DMS153 treated with DMSO at 0.1 percent for 48 hours (cell line): ENCODE measurements at regions not wholly inside any gene's neighbourhood (a gene's known extent, or its start where the extent isn't known, plus 50 kb on each side); places are given as distances from the start of the nearest gene placed in this dataset.
"Not testable (repeated sequence)": the region's sequence is repeated elsewhere in the genome, so short reads cannot be mapped to it uniquely, and the experiment has no call there.

Source experiments
- DNase-seq: peaks from one replicate; lab custom pipeline; 2025; ENCODE audit not compliant: unreplicated experiment; lab: John Stamatoyannopoulos, UW

DNA sequence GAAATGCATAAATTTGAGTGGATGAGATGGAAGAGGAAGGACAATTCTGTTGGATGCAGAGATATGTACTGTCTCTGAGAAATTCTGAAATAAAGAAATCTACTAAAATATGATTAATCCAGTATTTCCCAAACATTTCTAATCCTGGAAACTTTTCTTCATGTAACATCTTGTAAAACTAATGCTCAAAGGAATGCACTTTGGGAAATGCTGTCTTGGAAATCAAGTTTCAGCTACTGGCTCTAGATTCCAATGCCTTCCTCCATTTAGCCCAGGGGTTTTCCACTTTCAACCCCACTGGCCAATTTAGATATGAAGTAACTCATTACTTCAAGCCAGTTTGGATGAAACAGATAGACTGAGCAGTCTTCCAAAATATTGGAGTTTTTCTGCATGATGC, 355.1 kb downstream of the TXNL1 start:
- no peak for DNase-seq

DNA sequence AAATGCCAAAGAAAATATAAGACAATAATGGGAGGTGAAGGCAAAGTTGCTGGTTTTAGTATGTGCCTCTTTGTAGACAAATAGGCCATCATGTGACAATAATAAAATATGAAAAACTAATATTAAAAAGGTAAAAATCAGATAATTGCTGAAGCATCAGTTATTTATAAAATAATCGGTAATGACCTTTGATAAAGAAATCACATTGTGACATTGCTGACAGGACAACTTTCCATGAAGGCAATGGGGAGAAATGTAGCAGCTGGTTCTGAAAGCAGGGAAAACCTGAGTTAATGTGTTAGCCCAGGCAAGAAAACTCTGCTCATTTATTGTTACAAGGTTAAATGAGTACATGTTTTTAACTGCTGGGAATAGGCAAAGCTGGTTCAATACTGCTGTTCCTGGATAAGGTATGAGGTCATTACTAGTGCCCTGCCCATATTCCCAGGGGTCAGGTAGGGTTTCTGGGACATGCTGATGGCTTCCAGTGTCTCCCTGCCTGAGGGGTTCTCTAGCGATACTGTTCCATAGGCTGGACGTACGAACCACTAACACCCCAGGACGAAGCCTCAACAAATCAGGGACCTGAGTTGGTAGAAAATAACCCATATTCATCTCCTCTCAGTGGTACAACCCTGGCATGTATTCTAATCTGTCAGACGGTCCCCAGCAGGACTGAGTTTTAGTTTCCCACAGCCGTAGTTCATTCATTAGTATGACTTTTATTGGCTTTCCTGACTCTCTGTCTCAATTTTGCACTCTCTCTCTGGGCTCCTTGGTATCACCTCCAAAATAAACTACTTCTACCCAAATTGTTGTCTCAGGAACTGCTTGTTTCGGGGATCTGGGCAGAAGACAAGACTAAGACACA, 355.9 kb downstream of the TXNL1 start:
- DNase-seq = no peak

DNA sequence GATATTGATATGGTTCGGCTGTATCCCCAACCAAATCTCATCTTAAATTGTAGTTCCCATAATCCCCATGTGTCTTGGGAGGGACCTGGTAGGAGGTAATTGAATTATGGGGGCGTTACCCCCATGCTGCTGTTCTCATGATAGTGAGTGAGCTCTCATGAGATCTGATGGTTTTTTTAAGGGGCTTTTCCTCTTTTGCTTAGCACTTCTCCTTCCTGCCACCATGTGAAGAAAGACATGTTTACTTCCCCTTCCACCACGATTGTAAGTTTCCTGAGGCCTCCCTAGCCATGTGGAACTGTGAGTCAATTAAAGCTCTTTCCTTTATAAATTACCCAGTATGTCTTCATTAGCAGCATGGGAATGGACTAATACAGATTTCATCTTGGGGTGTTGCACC, 358.6 kb downstream of the TXNL1 start:
- DNase-seq = not testable (repeated sequence)

DNA sequence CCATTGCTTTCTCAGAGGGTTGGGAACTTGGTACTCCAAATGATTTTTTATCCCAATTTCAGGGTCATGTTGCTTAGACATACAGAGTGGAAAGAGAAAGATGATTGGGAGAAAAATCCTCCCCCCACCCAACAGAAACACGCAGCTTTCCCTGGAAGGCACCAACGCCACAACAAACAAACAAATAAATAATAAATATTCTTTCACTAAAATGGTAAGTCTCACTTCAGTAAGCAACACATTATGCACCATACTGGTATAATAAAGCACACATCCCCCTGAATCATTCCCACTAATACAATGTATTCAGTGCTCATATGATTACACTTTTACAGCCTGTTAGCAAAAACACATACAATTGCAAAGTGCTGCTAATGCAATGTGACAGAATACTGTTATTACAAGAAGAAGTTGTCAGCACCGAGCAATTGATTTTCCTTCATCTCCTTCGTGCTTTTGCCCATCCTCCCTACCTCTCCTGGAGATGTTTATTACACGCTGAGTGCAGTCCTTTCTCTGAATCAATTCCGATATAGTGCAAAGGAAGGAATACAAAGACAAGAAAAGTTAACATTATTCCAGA, 359.9 kb downstream of the TXNL1 start:
- no peak for DNase-seq

DNA sequence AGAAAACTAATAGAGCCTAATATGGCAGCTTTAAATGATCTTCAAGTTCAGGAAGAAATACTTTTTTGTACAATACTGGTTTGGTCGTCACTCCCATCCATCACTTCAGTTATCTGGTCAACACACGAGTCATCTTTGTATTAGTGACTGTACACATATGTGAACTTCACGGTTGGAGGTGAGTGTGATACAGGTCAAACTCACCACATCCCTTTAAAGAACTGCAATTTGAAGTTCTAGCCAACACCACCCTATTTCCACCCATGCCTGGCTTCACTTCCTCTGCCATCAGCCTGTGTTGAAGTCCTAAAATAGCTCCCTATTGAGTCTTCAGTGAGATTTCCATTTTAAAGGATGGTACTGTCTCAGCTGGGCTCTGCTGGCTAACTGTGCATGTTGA, 361.9 kb downstream of the TXNL1 start:
- no peak for DNase-seq

DNA sequence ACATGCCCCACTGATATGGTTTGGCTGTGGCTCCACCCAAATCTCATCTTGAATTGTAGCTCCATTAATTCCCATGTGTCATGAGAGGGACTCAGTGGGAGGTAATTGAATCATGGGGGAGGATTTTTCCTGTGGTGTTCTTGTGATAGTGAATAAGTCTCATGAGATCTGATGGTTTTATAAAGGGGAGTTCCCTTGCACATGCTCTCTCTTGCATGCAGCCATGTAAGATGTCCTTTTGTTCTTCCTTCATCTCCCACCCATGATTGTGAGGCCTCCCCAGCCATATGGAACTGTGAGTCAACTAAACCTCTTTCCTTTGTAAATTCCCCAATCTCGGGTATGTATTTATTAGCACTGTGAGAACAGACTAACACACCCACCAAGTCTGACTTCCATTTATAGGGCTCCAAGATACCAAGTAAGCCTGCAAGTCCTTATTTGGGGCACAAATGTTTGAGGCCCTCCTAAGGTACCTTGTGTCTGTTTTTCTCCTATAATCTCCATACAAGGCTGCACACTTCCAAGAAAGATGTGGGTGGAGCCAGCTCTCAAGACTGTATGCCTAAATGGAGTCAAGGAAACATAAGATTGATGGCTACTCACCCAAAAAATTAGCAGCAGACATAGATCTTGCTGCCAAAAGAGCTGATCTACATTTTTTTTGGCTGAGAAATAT, 364.7 kb downstream of the TXNL1 start:
- no peak for DNase-seq

DNA sequence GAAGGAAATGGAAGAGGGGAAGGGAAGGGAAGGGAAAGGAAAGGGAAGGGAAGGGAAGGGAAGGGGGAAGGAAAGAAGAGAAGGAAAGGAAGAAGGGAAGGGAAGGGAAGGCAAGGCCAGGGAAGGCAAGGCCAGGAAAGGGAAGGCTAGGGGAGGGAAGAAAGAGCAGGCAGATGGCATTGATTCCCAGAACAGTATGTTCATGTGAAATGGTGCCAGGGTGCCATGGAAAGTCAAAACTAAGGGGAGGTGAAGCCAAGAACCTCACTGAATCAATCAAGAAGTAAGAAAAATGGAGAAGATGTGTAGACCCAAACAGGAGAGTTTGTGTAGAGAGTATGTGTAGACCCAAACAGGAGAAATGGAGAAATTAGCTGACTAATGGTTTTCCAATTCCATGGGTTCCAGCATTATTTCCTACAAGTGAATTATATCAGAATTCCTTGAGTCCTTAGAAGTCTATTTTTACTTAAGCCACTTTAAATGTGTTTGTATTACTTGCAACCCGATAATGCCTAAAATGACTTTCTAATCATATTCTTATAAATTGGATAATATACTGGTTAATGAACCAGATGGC, 367.6 kb downstream of the TXNL1 start:
- DNase-seq = no peak

DNA sequence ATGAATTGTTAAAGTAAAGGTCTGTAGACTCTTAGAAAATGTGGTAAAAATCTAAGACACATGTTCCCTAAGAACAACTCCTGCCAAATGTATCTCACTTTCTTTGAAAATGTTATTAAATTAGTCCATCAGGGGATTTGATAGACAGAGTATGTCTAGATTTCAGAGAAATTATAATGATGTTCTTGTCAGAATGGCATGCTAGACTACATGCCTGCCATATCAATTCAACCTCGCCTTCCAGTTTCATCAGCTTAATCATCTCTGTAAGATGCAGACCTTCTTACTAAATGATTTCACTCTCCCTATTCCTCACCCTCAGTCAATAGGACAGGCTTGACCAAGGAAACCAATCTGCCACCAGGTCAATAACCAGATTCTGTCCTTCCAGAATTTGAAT, 368.4 kb downstream of the TXNL1 start:
- DNase-seq = no peak

DNA sequence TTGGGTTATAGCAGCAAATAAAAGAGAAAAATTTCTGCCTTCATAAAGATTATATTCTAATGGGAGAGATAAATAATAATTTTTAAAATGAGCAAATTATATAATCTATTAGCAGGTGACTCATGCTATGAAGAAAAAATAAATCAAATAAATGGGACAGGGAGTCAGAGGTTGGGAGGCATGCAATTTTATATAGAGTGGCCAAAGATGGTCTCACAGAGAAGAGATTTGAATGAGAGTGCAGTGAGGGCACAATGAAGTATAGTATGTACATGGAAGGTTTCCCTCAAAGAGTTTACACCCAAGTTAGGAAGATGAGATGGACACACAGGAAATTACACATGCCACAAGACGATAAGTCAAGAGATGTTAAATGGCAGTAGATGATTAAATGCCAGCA, 369.4 kb downstream of the TXNL1 start:
- no peak for DNase-seq

DNA sequence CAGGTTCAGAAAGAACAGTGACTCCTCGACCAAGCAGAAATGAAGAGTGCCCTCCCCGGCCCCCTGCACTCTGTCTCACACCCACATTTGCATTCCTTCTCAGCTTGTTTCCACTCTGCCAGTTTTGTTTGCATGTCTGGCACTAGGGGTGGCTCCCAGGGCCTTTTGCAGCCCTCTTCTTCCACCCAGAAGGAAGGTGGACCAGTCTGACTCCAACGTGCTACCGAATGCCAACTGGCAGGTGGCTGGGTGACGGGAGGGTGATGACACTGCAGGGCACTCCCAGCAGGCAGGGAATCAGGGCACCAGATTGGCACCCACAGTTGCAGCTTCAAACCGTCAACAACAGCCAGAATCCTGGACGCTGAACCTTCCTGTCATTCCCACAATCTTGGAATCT, 371.1 kb downstream of the TXNL1 start:
- no peak for DNase-seq

DNA sequence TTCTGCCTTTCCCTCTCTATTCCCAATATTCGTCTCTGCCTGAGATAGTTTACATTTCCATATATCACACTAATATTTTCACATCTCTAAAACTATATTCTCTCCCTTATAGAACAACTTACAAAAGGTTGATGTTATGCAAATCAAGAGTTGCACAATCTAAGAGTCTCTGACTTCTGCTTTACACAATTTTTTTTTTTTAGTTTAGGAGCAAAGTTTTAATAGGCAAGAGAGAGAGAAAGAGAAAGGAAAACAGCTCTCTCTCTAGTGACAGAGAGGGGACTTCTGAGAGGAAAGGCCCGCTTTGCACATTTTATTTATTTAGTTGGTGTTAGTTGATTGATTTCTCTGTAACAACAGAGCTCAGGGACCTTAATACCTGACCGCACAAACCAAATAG, 380.2 kb downstream of the TXNL1 start:
- no peak for DNase-seq

DNA sequence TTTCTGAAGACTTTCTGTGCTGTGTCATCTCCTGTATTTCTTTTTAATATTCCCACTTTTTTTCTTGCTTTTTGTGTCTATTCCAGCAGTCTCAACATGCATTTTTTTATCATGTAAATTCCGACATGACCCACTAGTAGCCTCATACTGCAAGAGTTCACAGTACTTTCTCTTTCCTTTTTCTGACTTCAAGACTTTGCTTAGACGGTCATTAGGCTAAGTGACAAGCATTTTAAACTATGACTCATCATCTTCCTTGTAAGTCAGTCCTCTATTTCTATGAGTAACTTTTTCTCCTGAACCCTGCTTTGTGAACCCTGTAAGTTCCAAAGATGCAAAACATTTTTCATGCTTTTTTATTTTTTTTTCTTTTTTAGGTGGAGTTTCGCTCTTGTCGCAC, 381.2 kb downstream of the TXNL1 start:
- no peak for DNase-seq

DNA sequence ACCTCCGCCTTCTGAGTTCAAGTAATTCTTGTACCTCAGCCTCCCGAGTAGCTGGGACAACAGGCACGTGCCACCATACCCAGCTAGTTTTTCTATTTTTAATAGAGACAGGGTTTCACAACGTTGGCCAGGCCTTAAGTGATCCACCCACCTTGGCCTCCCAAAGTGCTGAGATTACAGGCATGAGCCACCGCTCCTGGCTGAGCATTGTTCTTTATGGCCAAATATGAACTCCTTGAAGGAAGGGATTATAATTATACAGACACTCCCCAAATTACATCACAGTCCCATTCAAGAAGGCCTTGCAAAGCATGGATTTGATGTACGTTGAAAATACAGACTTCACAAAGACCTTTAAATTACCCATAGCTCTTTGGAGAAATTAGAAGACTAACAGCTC, 381.7 kb downstream of the TXNL1 start:
- DNase-seq = no peak

DNA sequence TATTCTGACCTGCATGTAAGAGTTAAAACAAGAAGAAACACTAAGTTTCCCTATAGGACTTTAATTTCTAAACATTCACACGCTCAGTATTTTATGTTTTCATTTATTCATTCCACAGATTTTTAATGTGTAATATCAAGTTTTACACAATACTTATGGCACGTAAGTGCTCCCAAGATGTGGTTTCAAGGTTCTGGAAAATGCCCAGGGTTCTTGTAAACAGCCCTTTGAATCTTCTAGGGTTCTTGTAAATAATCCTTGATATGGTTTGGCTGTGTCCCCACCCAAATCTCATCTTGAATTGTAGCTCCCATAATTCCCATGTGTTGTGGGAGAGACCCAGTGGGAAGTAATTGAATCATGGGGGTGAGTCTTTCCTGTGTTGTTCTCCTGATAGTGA, 383.0 kb downstream of the TXNL1 start:
- DNase-seq = no peak

DNA sequence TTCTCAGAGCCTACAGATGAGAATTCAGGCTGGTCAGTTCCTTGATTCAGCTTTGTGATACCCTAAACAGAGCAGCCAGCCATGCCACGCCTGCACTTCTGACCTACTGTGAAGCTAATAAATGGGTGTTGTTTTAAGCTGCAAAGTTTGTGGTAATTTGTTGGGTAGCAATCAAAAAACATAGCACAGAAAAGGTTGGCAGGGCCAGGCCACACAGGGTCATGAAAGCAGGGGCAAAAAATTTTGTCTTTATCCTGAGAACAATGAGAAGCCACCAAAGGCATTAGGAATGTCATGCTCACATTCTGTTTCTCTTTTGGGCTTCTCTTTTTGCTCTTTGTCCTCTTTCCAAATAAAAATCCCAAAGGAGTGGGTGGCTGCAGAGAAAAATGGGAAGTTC, 385.9 kb downstream of the TXNL1 start:
- no peak for DNase-seq

DNA sequence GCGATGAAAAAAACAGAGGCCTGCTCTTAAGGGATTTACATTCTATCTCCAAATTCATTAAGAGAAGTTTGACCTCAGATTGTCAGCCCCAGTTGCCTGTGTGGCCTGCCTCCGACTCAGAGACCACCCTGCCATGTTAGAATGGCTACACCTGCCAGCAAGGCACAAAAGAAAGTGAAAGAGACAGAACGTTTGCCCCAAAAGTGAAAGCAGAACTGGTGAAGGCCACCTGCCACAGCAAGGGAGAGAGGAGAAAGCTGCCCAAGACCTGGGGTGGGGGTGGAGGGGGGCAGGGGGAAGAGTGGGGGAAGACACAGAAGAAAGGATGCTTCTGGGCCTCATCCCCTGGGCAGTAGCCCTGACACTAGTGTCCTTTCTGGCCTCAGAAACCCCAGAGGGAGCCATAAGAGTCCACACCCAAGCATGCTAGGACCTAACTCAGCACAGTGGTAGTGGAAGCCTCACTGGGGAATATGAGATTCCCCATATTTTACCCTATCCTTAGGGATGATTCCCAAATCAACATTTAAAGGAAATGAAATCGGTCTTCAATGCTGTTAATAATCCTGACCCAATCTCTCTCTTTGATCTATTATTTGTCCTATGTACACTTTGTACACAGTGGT, 389.7 kb downstream of the TXNL1 start:
- DNase-seq = no peak

DNA sequence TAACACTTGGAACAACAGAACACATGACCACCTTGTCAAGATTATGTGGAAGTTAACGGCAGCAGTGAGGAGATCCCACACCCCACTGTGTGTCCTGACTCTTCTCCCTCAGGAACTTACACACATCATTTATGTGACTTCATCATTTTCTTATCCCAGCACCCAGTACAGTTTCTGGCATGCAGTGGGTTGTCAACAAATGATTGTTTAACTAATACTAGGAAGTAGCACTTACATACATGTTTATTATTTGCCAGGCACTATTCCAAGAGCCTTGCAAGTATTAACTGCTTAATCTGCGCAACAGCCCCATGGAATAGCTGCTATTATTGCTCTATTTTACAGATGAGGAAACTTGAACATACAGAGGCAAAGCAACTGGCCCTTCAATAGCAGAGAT, 391.5 kb downstream of the TXNL1 start:
- DNase-seq = no peak

DNA sequence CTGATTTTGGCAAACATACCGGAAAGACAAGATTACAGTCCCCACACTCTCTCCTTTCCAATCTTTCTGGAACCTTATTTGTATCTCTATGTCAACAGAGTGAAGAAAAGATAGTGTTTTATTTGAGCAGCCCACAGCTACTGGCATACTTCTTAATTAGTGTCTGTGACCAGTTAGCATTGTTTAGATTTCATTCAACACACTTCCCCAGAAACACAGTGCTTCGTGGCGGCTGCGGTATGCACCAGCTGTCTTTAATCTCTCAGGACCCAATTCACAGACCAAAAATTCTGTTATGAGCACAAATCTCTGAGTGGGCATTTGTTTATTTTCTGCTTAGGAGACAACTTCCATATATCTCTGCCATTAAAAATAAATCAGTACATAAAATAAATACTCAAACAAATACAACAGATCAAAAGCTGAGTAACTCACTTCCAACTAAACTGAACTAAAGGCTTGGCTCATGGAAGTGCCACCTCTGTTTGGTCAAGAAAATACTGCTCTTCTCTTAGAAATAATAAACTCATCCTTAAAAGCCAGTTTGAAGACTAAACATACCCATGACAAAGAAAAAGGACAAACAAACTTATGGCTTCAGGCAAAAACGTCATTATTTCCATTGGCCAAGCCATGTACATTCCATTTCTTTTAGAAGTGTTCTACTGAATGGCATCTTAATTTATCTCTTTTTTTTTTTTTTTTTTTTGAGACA, 392.4 kb downstream of the TXNL1 start:
- no peak for DNase-seq

DNA sequence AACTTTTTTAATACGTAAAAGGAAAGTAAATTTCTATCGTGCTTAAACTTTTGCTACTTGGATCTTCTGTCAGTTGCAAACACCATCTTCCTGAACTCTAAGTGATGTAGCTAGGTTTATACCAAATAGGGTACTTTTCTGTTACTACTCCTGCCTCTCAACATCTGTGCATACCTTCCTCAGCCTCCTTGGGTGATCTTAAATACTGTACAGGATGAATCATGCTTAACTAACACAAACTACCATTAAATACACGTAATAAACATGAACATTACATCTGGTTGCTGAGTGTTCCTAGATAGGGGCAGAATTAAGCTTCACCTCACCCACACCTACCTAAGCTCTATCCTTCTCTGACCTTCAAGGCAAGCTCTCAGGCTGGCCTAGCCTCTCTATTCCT, 398.0 kb downstream of the TXNL1 start:
- no peak for DNase-seq

DNA sequence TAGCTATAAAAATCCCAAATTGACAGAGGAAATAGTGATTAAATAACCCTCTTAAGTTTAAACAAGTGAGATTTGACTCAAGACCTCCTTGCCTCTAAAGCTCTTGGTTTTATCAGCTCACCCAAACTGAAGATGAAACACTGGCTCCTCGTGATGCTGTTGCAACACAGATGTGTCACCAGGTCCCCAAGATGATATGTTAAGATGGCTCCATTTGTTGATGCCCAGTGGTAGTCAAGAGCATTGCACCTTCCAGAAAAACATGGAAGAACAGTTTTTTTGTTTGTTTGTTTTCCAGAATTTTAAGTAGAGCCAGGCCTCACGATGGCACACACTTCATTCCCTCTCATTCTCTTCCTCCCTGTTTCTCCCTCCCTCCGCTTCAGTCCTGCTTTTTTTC, 399.8 kb downstream of the TXNL1 start:
- DNase-seq = no peak

DNA sequence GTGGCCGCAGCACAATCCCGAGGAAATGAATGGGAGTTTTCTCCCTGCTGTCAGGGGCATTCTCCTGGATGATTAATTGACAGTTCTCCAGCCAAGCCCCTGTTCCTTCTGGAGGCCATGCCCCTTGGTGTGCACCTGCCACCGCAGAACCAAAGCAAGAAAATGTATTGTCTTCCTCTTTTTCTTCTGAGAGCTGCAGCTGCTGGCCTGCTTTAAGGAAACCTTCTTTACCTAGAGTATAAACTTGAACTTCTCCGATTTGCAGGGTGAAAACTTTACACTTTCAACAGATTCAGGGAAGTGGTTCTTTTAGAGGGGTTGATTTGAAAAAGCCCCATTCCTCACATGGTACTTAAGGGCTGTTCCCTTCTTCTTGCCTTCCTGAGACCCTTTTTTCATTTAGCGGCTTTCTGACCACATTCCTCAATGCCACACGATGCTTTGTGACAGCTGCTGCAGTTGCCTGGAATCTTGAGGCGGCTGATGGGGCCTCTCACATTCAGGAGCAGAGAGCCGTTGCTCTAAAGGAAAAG, 402.8 kb downstream of the TXNL1 start:
- no peak for DNase-seq
